GM19438 (cell line): ENCODE measurements at regions not wholly inside any gene's neighbourhood (a gene's known extent, or its start where the extent isn't known, plus 50 kb on each side); places are given as distances from the start of the nearest gene placed in this dataset.

Experiments
- ATAC-seq: cut with Tn5 transposase; IDR thresholded peaks from one replicate; pipeline ENCODE4 v1.9.1; 2021; ENCODE audit warnings: low read depth; ENCODE audit not compliant: unreplicated experiment

DNA sequence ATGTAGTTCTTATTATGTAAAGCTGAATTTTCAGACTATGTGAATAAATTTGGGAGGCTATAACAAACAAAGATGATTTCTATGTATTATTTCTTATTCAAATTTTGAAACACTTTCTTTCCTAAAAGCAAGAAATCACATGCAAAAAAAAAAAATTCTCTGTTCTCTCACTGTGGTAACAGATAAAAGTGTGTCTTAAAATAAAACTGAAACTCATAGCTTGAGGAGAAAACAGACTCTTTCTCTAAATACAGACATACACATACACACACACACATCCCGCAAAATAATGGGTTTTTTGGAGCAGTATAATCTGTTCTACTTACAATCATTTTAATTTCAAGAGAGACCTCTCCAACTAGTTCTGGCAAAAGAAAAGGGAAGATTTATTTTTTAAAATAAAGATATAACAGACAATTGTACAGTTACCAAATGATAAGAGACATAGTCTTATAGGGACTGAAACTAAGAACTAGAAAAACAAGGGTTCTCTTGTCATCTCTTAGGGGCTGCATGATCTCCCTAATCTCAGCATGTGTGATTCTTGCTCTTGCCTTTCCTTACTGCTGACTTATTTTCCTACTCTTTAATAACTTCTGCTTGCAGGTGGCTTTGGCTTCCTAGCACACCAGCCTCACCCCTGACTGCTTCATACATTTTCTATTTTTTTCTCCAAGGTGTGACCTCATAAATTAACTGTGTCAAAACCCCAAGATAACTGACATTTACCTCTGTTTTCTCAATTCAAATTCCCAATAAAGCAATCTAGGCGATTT lies 483.5 kb upstream of the POT1 start:
- no peak for ATAC-seq

DNA sequence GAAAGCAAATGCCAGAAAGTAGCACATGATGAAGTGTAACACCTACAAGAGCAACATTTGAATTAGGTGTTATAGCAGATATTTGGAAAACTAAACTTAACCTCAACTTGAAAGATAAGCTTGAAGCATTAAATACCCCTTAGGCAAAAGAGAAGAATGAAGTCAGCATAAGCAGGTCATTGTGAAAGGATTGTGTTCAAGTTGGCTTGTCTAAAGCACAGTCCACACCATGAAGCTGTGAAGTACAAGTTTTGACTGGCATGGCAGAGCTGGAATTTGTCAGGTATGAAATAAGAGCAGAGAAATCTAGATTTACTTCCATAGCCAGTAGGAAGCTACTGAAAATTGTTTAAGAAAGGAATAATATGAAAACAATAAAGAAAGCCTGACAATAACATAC lies 480.3 kb upstream of the POT1 start:
- no peak for ATAC-seq

DNA sequence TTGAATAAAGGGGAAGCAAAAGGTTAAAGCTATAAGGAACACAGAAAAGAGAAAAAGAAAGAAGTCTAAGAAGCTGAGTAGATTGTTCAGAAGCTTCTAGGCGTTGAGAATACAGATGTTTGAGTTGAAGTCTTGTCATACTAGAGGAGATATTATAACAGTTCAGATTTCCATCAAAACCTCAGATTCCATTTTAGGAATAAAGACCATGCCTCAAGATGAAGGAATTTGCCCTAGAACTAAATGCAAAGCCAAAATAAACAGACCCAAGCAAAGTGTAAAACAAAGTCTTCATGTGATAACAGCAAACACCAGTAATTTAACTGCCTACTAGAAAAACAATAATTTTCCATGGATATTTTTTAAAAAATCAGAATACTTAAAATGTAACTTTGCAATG lies 476.5 kb upstream of the POT1 start:
- ATAC-seq: no peak

DNA sequence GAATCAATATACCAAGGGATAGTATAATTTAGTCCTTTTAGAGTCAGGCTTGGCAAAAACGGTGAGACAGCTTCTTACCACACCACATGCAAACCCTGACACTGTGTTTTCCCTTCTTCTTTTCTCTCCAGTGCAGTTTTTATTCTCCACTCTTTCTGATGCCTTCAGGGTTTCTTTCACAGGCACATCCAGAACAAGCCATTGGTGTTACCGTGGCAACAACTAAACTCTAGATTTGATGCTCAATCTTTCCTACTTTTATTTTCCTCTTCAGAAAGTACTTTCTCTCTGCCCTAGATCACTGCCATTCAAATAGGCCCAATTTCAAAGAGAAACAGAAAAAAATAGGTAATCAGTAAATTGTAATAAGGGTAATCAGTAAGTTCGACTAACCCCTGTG lies 469.8 kb upstream of the POT1 start:
- ATAC-seq: no peak

DNA sequence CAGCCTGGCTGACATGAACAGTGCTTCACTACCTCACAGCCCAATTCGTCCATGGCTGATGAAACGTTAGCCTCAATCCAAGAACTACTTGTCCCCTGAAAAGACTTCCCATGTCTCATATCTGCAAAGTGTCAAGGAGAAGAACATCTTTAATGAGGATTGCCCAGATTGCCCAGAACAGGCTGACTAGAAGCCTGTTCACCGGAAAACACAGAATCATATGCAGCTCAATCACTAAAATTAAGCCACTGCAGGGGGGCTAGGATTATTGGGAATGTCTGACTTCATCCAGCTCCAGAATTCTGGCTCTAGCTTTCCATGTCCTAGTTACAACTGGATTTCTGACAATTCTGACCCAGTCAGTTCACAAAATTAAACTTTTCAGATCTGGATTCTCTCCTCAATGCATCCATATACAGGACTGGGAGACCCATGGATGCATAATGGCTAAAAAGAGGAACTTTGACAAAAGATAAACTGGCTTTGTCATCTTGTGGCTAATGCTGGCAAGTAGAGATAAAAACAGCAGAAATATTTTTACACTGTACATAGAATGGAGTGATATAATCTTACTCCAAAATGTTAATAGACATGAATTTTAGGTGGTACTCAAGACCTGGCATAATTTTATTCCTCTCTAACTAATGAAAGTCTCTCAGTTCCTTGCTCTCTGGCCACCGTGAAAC lies 467.0 kb upstream of the POT1 start:
- ATAC-seq: no peak

DNA sequence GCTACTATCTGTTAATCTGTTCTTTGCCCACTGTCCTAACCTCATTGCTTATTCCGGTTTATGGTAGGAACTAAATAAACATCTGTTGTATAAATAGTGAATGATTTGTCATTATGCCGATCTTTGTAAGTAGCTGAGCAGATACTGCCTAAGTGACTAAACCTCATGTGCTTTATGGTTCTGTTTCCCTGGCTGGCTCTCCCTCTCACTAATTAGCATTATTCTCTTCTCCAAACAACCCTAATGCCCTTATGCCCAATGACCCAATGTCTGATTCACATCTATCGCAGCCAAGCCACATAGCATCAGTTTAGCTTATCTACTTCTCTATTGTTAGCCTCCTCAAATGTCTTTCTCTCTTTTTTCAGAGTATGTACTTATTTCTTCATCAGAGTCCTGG lies 462.3 kb upstream of the POT1 start:
- ATAC-seq: no peak

DNA sequence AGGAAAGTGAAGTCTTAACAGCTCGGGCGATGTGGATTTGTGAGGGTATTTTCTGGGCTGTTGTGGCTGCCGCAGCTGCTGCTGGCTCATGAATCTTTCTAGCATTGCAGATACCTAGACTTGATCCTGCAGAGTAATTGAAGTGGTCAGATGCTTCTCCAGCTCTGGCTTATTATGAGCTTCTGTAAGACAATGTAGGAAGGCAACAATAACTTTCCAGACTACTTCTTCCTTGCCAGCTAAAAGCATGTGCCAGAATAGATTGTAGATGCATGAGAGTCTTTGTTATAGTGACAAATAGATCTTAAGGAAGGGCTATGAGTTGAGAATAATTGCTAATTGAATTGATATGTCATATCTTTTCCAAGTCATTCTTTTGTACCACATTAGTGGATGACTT lies 461.4 kb upstream of the POT1 start:
- no peak for ATAC-seq

DNA sequence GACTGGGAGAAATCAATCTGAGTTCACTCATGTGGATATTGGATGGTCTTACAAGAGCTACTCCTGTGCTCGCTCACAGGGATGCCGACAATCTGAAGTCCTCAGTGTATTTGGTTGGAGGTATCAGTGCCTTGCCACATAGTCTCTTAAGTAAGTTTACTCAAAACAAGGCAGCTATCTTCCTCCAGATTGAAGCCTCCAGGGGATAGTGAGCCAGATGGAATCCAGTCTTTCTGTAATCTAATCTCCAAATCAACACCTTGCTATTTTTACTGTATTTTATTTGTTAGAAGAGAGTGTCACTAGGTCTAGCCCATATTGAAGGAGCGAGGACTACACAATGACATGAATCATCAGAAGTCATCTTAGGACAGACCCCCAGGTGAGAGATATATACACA lies 456.6 kb upstream of the POT1 start:
- no peak for ATAC-seq

DNA sequence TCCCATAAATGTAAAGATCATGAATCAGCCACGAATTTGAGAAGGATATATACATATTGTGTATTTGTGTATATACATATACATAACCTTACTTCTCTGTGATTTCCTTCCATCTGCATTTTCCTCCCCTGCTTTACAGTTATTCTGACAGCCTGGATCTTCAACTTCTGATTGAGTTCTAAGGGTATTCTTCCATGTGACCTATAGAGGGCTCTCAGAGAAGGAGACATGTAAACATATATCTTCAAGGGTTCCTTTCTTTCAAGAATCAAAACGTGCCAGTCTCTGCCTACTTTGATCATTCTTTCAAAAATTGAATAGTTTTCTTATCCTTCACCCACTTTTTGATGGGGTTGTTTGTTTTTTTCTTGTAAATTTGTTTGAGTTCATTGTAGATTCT lies 453.7 kb upstream of the POT1 start:
- ATAC-seq: no peak

DNA sequence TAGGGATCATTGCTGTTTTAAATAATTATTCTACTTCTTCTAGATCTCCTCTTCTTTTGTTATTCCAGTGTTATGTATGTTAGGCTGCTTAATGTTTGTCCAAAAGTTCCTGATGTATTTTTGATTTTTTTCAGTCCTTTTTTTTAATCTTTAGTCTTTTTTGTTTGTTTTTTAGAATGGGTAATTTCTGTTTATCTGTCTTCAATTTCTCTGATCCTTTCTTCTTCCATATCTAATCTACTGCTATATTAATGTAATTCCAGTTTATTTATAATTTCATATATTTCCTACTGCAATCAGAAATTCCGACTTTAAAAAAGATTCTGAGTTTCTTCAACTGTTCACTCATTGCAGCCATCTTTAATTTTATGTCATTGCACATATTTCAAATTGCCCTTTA lies 452.8 kb upstream of the POT1 start:
- ATAC-seq: no peak

DNA sequence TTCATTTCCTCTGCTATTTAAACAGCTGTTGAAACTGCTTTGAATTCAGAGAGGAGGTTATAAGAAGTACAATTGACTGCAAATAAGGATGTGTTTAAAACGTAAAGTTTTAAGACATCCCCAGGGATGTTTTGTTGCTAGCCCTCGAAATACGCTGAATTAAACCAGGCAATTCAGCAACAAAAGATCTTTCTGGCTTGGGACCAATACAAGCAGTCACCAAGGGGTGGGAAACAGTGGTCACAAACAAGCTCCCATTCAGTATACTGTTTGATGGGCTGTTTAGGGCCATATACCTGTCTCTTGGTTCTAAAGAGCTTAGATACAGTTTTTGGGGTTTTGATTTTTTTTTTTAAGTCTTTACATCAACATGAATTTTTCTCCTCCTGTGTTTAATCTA lies 446.3 kb upstream of the POT1 start:
- no peak for ATAC-seq

DNA sequence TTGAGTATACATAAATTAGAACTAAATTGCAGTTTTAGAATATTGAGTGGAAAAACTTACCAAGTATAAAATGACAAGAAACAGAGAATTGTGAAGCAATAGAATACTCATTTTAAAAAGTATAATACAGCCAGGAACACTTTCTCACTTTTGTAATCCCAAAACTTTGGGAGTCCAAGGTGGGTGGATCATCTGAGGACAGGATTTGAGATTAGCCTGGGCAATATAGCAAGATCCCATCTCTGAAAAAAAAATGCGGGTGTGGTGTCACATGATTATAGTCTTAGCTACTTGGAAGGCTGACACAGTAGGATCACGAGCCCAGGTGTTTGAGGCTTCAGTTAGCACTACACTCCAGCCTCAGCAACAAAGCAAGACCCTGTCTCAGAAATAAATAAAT lies 440.9 kb upstream of the POT1 start:
- no peak for ATAC-seq

DNA sequence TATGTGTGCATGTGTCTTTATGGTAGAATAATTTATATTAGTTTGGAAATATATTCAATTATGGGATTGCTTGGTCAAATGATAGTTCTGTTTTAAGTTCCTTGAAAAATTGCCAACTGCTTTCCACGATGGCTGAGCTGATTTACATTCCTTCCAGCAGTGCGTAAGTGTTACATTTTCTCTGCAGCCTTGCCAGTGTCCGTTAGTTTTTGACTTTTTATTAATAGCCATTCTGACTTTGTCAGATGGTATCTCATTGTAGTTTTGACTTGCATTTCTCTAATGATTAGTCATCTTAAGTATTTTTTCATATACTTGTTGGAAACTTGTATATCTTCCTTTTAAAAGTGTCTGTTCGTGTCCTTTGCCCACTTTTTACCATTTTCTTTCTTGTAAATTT lies 434.2 kb upstream of the POT1 start:
- ATAC-seq: no peak

DNA sequence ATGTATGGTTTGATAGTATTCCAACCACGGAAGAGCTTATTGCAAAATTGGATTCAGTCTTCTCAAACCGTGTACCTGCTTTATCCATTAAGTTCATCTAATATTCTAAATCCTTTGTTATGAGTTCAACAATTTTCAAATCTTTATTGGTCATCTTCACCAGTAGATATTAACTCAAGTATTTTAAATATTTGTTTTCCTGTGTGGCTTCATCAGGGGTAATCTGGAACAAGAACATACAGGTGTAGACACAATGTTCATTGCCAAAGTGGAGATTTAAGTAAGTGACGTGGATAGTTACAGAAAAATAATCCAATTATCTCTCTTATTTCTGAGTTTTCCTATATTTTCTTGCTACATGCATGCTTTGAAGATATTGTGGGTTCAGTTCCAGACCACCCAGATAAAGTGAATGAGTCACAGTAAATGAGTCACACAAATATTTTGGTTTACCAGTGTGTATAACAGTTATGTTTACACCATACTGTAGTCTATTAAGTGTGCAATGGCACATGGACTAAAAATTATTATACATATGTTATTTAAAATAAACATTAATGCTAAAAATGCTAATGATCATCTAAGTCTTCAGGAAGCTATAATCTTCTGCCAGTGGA lies 429.0 kb upstream of the POT1 start:
- no peak for ATAC-seq

DNA sequence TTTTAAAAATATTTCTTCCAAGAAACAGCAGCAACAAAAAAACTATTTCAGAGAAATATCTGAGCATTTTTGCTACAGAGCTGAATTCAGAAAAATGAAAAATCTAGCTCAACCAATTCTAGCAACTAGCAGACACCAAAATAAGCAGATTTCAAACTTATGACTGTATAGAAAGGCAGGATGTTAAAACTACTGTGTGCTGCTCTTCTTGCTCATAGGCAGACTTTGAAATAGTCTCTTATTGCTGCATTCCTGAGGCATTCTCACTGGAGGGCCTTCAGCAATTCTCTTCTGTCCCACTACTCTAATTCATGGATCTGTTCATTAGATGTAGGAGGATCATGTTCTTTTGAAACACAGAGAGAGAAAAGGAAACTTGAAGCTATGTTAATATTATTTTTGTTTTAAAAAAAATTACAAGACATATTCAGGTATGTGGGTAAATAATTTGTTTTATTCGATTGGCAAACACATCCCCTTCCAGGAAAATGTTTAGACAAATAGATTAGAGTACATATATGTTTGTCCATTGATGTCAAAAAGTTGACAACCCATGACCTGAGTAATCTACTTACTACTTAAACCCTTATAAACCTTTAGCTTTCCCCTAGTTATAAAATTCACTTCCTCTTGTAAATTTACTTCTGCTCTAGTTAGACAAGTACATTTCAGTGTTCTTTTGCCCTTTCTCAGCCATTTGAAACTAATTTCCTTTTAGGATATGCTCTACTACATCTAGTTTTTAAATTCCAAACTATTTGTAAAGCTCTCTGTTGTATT lies 428.2 kb upstream of the POT1 start:
- ATAC-seq: no peak

DNA sequence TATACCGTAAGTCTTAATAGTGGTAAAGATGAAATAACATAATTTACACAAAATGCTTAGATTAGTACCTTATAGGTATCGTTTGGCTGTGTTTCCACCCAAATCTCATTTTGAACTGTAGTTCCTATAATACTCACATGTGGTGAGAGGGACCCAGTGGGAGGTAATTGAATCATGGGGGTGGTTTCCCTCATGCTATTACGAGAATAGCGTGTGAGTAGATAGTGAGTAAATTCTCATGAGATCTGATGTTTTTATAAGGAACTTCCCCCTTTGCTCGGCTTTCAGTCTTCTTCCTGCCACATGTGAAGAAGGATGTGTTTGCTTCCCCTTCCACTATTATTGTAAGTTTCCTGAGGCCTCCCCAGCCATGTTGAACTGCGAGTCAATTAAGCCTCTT lies 426.3 kb upstream of the POT1 start:
- ATAC-seq: peak; percentile 70

DNA sequence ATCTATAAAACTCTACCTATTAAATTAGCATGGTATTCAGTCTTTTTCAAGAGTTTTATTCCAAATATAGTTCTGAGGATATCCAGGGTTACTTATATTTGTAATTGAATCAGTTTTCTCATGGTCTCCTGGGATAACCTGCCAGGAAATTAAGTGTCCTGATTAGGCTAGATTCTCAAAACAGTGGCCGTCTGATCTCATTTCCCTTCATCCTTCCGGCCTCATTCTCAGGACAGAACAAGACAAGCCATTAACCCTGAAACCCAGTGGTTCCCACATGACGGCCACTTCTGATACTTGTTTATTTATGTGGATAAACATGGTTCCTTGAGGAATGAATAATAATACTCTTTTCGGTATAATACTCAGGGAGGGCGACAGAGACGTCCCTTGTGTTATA lies 417.6 kb upstream of the POT1 start:
- ATAC-seq: no peak

DNA sequence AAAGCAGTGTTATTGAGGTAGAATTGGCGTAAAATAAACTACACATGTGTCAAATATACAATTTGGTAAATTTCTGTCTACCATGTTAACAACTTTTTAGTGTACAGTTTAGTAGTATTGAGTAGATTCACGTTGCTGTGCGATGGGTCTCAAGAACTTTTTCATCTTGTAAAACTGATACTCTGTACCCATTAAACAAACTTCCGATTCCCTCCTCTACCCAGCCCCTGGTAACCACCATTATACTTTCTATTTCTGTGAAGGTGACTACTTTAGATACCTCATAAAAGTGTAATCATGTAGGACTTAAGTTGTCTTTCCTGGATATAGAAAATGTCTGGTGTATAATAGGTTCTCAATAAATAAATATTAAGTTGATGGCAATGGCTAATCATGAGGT lies 408.5 kb upstream of the POT1 start:
- ATAC-seq: no peak

DNA sequence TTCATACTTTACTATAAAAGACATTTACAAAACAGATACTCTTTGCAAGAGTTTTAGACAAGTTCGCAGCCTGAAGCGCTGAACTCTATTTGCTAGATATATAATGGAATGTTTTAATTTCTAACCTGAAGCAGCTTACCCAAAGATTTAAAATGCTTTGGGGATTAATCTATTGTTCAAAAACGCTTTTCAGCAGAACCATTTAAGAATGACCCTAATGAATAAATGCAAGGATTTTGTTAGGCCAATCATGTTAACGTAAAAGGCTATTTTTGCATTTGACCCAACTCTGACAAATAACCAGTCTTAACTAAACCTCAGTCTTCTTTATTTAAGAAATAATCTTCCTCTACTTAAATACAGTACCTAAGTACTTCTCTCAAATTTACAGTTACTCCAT lies 406.7 kb upstream of the POT1 start:
- ATAC-seq: no peak

DNA sequence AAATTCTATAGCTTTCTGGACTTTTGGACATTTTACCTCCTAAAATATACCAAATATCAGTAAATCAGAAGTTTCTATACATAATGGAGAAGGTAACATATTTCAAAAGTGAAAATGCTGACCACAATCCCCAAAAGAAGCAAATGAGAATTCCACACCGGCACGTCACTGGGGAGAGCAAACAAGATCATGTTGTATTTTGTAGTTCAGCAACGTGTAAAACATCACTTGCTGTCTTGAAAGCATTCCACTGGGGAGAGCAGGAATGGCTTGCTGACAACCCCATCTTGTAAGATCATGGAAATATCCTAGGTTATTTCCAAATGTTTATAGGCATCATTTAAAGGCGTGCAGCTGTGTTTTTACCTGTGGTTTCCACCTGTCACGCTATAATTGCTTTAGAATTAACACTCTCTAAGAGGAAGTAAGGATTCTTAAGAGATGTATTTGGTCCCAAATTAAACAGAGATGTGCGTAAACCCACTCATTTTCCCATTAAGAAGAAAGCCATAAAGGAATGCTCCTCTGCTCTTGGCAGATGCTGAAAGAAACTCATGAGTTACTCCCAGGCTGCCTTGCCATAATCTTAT lies 397.1 kb upstream of the POT1 start:
- ATAC-seq: no peak

DNA sequence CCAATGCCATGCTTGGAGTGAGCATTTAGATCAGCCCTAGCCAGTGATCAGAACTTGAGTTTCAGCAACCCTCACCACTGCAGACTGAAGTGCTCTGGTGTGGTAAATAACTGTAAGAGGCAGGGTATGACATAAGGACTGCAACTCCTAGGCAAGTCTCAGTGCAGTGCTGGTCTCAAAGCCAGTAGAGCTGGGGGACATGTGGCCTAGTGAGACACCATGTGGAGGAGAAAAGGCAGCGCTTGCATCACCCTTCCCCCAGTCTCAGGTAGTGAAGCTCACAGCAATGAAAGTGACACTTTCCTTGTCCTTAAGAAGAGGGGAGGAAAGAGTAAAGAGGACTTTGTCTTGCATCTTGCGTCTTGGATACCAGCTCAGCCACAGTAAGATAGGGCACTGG lies 386.8 kb upstream of the POT1 start:
- no peak for ATAC-seq
